ENCODE measurements at regions not wholly inside any gene's neighbourhood (a gene's known extent, or its start where the extent isn't known, plus 50 kb on each side); places are given as distances from the start of the nearest gene placed in this dataset.

DNA sequence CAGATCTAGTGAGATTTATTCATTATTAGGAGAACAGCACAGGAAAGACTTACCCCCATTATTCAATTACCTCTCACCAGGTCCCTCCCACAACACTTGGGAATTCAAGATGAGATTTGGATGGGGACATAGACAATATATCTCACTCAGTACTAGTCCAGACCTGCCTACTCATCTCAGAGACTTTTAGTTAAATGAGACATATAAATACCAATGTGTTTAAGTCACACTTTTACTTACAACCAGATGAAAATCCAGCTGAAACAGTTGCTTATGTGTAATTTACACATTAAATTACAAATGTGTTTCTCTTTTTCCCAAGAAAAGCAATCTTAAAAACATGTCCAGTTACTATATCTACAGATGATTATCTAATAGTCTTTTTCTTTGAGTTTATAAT lies 1145.6 kb downstream of the KCNT2 start:
- TF ChIP-seq, protein P1, sequence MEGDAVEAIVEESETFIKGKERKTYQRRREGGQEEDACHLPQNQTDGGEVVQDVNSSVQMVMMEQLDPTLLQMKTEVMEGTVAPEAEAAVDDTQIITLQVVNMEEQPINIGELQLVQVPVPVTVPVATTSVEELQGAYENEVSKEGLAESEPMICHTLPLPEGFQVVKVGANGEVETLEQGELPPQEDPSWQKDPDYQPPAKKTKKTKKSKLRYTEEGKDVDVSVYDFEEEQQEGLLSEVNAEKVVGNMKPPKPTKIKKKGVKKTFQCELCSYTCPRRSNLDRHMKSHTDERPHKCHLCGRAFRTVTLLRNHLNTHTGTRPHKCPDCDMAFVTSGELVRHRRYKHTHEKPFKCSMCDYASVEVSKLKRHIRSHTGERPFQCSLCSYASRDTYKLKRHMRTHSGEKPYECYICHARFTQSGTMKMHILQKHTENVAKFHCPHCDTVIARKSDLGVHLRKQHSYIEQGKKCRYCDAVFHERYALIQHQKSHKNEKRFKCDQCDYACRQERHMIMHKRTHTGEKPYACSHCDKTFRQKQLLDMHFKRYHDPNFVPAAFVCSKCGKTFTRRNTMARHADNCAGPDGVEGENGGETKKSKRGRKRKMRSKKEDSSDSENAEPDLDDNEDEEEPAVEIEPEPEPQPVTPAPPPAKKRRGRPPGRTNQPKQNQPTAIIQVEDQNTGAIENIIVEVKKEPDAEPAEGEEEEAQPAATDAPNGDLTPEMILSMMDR (IDR thresholded peaks at IDR 0.05; ENCODE audit: low read depth, low read length): no peak
- Histone ChIP-seq H3K9me3 (no peaks in the 10 kb centered on the region), H3K4me3 (ENCODE audit: low read depth, low read length) (no peak overlapping the region), H3K27me3 (no peaks in the 10 kb centered on the region), H3K4me1 (0 out of 2 replicates have a peak, but pooled peaks cover 3% of the 10 kb centered on the region), H3K36me3 (no peaks in the 10 kb centered on the region)
- DNase-seq: no peak

DNA sequence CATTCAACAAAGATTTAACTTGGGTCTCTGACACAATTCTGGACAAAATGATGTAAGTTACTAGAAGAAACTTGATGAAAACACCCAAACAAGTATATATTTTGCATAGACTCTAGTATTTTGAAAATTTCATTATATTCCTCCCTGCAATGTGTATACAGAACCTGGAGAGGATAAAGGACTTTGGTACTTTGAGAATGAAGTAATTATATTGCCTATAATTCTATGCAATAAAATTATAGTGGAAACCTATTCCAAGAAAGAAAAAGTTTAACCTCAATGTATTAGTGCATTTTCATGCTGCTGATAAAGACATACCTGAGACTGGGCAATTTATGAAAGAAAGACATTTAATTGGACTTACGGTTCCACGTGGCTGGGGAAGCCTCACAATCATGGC lies 1146.1 kb downstream of the KCNT2 start:
- H3K27me3 ChIP-seq: no peaks in the 10 kb centered on the region
- H3K4me1 ChIP-seq: 0 out of 2 replicates have a peak, but pooled peaks cover 3% of the 10 kb centered on the region
- H3K4me3 ChIP-seq (ENCODE audit: low read depth, low read length): no peak overlapping the region
- DNase-seq: no peak
- no peaks in the 10 kb centered on the region for H3K36me3 ChIP-seq
- H3K9me3 ChIP-seq: no peaks in the 10 kb centered on the region
- TF ChIP-seq, protein P1 (IDR thresholded peaks at IDR 0.05; ENCODE audit: low read depth, low read length): no peak

DNA sequence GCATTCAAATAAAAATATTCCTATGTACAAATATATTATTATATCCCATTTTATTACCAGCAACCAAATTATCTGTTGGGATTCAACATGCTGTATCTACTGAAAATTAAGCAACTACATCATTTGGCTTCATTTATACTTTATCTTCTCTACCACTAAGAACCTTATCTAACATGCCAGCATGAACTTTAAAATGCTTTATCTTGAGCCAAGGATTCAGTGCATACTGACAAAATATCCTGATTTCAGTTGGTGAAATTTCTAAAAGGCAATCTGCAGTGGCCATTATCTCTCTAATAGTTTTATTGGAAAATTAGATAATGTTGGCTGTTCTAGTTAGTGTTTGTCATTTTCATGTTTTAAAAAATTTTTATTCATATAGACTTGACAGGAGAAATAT lies 1149.9 kb downstream of the KCNT2 start:
- DNase-seq: no peak
- 0 out of 2 replicates have a peak, but pooled peaks cover 3% of the 10 kb centered on the region for H3K4me1 ChIP-seq
- H3K9me3 ChIP-seq: no peaks in the 10 kb centered on the region
- H3K4me3 ChIP-seq (ENCODE audit: low read depth, low read length): no peak overlapping the region
- TF ChIP-seq, protein P1 (IDR thresholded peaks at IDR 0.05; ENCODE audit: low read depth, low read length): no peak
- H3K36me3 ChIP-seq: no peaks in the 10 kb centered on the region
- H3K27me3 ChIP-seq: no peaks in the 10 kb centered on the region

DNA sequence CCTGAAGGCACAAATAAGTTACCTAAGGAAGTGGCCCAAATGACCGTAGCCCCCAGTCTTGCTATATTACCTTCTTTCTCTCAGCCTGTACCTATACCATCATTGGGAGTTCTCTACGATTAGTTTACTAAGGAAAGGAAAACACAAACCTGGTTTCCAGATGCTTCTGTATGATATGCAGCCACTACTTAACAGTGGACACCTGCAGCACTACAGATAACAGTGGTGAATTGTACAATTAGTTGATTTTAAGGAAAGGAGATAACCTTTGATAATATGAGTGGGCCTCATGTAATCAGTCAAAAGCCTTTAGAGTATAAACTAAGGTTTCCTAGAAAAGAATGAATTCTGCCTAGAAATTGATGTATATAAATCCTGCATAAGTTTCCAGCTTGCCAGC lies 1157.4 kb downstream of the KCNT2 start:
- Histone ChIP-seq H3K4me1 (peaks cover 3% of the 10 kb centered on the region; the same call in 1 of the 2 replicates), H3K9me3 (no peaks in the 10 kb centered on the region), H3K36me3 (no peaks in the 10 kb centered on the region), H3K27me3 (no peaks in the 10 kb centered on the region), H3K4me3 (ENCODE audit: low read depth, low read length) (no peak overlapping the region)
- DNase-seq: no peak
- TF ChIP-seq, protein P1 (IDR thresholded peaks at IDR 0.05; ENCODE audit: low read depth, low read length): no peak

DNA sequence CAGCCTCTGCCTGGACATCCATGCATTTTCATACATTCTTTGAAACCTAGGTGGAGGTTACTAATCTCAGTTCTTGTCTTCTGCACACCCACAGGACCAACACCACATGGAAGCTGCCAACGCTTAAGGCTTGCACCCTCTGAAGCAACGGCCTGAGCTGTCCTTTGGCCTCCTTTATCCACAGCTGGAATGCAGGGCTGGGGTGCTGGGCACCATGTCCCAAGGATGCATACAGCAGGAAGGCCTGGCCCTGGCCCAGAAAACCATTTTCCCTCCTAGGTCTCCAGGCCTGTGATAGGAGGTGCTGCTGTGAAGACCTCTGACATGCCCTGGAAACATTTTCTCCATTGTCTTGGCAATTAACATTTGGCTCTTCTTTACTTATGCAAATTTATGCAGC lies 1168.6 kb downstream of the KCNT2 start:
- H3K36me3 ChIP-seq: no peaks in the 10 kb centered on the region
- DNase-seq: no peak
- no peaks in the 10 kb centered on the region for H3K27me3 ChIP-seq
- TF ChIP-seq, protein P1 (IDR thresholded peaks at IDR 0.05; ENCODE audit: low read depth, low read length): no peak
- no peaks in the 10 kb centered on the region; the same call in 1 of the 2 replicates for H3K4me1 ChIP-seq
- no peak overlapping the region for H3K4me3 ChIP-seq (ENCODE audit: low read depth, low read length)
- no peaks in the 10 kb centered on the region for H3K9me3 ChIP-seq

DNA sequence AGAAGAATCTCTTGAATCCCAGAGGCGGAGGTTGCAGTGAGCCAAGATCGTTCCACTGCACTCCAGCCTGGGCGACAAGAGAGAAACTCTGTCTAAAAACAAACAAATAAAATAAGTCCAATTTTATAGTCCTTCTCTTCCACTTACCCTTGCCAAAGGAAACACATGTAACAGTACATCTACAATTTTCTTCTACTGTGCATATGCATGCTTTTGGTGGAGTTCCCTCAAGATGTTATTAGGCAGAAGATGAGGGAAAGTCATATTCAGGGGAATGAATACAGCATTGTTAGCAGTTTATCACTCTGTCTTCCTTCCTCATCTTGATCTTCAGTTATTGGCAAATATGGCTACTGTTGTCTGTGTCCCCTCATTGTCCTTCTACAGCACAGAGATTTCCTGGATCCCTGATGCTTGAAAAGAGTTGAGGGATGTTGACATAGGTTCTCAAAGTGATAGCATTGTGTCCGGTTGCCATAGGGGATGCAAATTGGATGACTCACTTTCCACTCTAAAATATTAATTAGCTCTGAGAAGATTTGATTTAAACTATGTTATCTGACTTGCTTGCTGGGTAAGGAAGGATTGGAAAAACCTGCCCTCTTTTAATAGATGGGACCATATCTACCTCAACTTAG lies 1173.6 kb downstream of the KCNT2 start:
- Histone ChIP-seq H3K9me3 (no peaks in the 10 kb centered on the region), H3K4me3 (ENCODE audit: low read depth, low read length) (no peak overlapping the region), H3K36me3 (no peaks in the 10 kb centered on the region), H3K4me1 (no peaks in the 10 kb centered on the region; the same call in 1 of the 2 replicates), H3K27me3 (no peaks in the 10 kb centered on the region)
- no peak for DNase-seq
- TF ChIP-seq, protein P1 (IDR thresholded peaks at IDR 0.05; ENCODE audit: low read depth, low read length): no peak
